Hepatocyte (in vitro differentiated cells): ENCODE measurements at regions not wholly inside any gene's neighbourhood (a gene's known extent, or its start where the extent isn't known, plus 50 kb on each side); places are given as distances from the start of the nearest gene placed in this dataset.

Experiments
- CTCF ChIP-seq: fragments of 200-600 bp; sonication (generic); IDR thresholded peaks from 2 replicates; pipeline ENCODE4 v1.5.1; 2016; ENCODE audit warnings: antibody characterized with exemption, mild to moderate bottlenecking; ENCODE audit not compliant: poor library complexity
- EZH2 ChIP-seq: fragments of 200-600 bp; sonication (generic); IDR thresholded peaks from 2 replicates; pipeline ENCODE4 v1.6.1; 2016; ENCODE audit warnings: antibody characterized with exemption, mild to moderate bottlenecking, borderline replicate concordance
- EZH2phosphoT487 ChIP-seq: fragments of 200-600 bp; sonication (generic); IDR thresholded peaks from one replicate; pipeline ENCODE4 v1.6.1; 2018; ENCODE audit warnings: antibody characterized with exemption, mild to moderate bottlenecking, low read depth, moderate library complexity; ENCODE audit not compliant: unreplicated experiment, severe bottlenecking

DNA sequence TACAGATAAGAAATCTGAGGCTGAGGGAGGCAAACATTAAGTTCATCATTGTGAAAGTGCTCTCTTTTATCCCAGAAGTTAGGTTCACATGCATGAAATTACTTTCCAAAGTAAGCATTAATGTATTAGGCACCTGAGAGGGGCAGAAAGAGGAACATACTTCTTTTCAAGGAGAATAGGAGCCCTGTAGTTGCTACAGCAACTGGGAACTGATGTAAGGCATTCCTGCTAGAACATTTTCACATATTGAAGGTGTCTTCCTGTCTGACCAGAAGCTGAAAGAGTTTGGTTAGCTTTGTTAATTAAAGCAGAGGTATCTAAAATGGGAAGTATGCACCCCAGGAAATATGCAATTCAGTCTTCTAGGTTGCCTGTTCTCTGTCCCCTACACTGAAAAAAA lies 65.5 kb upstream of the ZBTB20 start:
- no peak for TF ChIP-seq CTCF
- no peak for TF ChIP-seq EZH2
- no peak for TF ChIP-seq EZH2phosphoT487
